ENCODE measurements at regions not wholly inside any gene's neighbourhood (a gene's known extent, or its start where the extent isn't known, plus 50 kb on each side); places are given as distances from the start of the nearest gene placed in this dataset.

GRCh38 chr2:105626212-105626965, 118.3 kb upstream of the NCK2 start:
- no peak for DNase-seq (ENCODE audit: low read depth)
- H3K4me3 ChIP-seq (ENCODE audit: low read depth, low read length) = no peak overlapping the region
- no peak for TF ChIP-seq CTCF (IDR thresholded peaks at IDR 0.05; ENCODE audit: insufficient read depth, low read depth, low read length)

GRCh38 chr2:105625632-105626031, 119.1 kb upstream of the NCK2 start:
- no peak for TF ChIP-seq CTCF (IDR thresholded peaks at IDR 0.05; ENCODE audit: insufficient read depth, low read depth, low read length)
- DNase-seq (ENCODE audit: low read depth) = no peak
- H3K4me3 ChIP-seq (ENCODE audit: low read depth, low read length) = no peak overlapping the region

GRCh38 chr2:105621038-105621437, 123.7 kb upstream of the NCK2 start:
- H3K4me3 ChIP-seq (ENCODE audit: low read depth, low read length) = no peak overlapping the region
- DNase-seq (ENCODE audit: low read depth) = no peak
- no peak for TF ChIP-seq CTCF (IDR thresholded peaks at IDR 0.05; ENCODE audit: insufficient read depth, low read depth, low read length)

- H3K4me3 ChIP-seq (ENCODE audit: low read depth, low read length) = no peak overlapping the region
- no peak for TF ChIP-seq CTCF (IDR thresholded peaks at IDR 0.05; ENCODE audit: insufficient read depth, low read depth, low read length)
- DNase-seq (ENCODE audit: low read depth) = no peak
These were observed 126.4 kb upstream of the NCK2 start for GRCh38 chr2:105618351-105618659.

- no peak for TF ChIP-seq CTCF (IDR thresholded peaks at IDR 0.05; ENCODE audit: insufficient read depth, low read depth, low read length)
- no peak overlapping the region for H3K4me3 ChIP-seq (ENCODE audit: low read depth, low read length)
- no peak for DNase-seq (ENCODE audit: low read depth)
These were observed 126.9 kb upstream of the NCK2 start for GRCh38 chr2:105617631-105618350.

- TF ChIP-seq CTCF (IDR thresholded peaks at IDR 0.05; ENCODE audit: insufficient read depth, low read depth, low read length) = no peak
- H3K4me3 ChIP-seq (ENCODE audit: low read depth, low read length) = no peak overlapping the region
- DNase-seq (ENCODE audit: low read depth) = no peak
These were observed 129.4 kb upstream of the NCK2 start for GRCh38 chr2:105615305-105615704.
